Astrocyte of the spinal cord (primary cell): ENCODE measurements at regions not wholly inside any gene's neighbourhood (a gene's known extent, or its start where the extent isn't known, plus 50 kb on each side); places are given as distances from the start of the nearest gene placed in this dataset.

Experiments
- DNase-seq: peaks from one replicate; pipeline ENCODE4 v3.0.0; 2011; ENCODE audit warnings: low read depth, low spot score
- H3K4me3 ChIP-seq: 2 replicates; pipeline ENCODE4 v1.5.1; 2011; ENCODE audit warnings: low read depth, mild to moderate bottlenecking, low read length, moderate library complexity
- in situ Hi-C: cut with HindIII; loops from 2 replicates; pipeline ENCODE4 v1.10.0; 2017; ENCODE audit warnings: low sequenced_read_pairs
- TF ChIP-seq, protein P1 (sequence below): IDR thresholded peaks from 2 replicates; pipeline ENCODE4 v1.5.1; 2012; ENCODE audit warnings: low read depth, mild to moderate bottlenecking, low read length, inconsistent platforms

- H3K4me3 ChIP-seq, result no peak overlapping the region
- DNase-seq, result no peak
- in situ Hi-C loops, result no loop called here
- TF ChIP-seq, protein P1, sequence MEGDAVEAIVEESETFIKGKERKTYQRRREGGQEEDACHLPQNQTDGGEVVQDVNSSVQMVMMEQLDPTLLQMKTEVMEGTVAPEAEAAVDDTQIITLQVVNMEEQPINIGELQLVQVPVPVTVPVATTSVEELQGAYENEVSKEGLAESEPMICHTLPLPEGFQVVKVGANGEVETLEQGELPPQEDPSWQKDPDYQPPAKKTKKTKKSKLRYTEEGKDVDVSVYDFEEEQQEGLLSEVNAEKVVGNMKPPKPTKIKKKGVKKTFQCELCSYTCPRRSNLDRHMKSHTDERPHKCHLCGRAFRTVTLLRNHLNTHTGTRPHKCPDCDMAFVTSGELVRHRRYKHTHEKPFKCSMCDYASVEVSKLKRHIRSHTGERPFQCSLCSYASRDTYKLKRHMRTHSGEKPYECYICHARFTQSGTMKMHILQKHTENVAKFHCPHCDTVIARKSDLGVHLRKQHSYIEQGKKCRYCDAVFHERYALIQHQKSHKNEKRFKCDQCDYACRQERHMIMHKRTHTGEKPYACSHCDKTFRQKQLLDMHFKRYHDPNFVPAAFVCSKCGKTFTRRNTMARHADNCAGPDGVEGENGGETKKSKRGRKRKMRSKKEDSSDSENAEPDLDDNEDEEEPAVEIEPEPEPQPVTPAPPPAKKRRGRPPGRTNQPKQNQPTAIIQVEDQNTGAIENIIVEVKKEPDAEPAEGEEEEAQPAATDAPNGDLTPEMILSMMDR, result no peak
Observed at GRCh38 chr9:111258875-111259271, 71.2 kb downstream of the OR2K2 start.

DNA sequence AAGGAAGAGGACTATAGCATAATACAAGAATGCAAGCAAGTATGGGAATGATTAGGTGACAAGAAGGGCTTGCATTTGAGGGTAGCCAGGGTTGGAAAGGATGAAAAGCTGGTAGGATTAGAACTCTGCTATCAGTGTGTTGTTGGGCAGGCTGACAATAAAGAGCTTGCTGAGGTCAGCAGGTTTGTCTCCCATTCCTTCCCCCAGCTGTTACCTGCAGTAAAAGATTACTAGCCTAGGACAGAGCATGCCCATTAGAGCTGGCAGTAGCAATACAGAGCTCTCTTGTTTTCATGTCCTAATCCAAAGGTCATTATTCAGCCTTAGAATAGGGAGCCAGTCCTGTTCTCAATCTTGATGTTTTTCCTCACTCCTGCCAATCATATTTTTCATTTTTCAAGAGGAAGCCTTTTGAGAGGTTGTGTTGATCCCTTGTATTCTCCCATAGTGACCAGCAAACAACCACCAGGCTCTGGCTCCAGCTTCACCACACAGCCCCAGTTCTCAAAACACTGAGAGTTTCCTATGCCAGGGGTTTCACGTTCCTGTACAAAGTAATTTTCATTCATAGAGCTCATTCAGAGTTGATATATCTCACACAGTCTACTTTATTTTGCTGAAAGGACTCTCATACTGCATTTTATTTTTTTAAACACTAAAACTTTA is 71.7 kb downstream of the OR2K2 start:
- no peak for DNase-seq
- in situ Hi-C loops, result no loop called here
- no peak overlapping the region for H3K4me3 ChIP-seq
- TF ChIP-seq, protein P1, result no peak

DNA sequence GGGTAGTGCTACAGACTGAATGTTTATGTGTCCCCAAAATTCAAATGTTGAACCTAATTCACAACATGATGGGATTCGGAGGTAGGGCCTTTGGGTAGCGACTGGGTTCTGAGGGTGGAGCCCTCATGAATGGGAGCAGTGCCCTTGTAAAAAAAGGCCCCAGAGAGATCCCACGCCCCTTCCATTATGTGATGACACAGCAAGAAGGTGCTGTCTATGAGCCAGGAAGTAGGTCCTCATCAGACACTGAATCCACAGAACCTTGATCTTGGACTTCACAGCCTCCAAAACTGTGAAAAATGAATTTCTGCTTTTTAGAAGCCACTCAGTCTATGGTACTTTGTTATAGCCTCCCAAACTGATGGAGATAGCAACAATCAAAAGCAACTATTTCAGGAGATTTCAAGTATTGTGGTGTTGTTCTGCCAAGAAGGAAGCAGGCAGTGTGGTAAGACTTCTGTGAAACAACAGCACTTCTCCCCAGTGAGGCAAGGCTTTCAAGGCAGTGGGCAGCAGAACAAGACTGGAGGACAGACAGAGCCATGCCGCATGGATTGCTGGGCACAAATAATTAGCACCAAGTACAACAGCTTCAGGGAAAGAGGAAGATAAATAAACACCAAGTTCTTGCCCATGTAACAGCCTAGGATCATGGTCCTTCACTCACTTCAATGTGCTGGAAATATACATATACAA is 76.1 kb downstream of the OR2K2 start:
- in situ Hi-C loops, result no loop called here
- TF ChIP-seq, protein P1, result no peak
- no peak for DNase-seq

DNA sequence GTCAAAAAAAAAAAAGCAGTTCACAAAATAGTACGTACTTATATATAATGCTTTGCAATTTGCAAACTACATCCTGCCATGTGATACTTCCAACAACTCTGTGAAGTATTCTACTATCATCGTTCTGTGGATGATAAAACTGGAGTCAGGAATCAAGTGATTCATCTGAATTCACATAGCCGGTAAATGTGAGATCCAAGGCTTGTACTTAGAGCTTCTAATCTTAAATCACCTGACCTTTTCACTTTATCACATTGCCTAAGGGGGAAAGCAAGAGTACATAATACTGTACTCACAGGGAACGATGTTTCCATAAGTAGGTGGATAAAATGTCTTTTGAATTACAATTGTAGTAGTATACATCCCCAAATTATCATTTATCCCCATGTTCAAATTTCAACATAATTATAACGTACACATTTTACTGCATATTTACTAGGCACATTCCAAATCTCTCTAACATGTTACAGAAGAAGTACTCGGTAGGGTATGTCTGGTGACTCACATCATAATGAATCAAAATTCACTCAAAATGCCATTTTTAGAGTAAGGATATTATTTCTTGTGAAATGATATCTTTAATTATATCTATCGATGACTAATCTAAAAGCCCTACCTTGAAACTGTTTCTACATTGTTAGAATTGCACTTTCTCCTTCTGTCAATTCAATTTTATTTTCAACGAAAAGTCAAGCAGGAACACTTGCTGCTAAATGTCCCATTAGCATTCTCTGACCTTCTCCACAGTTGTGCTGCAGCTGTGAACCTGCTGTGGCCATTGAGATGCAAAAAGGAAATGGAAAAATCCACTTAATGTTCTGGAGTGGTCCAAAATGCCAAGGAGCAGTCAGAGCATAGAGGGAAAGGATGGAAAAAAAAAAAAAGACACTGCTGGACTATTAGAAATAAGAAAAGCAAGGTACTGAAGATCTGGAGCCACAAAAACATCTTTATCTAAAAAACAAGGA is 78.9 kb downstream of the OR2K2 start:
- TF ChIP-seq, protein P1, result no peak
- DNase-seq, result no peak
- in situ Hi-C loops, result no loop called here
- H3K4me3 ChIP-seq, result no peak overlapping the region

More for the DNA sequence above, 76.1 kb downstream of the OR2K2 start:
- no peak overlapping the region for H3K4me3 ChIP-seq

DNA sequence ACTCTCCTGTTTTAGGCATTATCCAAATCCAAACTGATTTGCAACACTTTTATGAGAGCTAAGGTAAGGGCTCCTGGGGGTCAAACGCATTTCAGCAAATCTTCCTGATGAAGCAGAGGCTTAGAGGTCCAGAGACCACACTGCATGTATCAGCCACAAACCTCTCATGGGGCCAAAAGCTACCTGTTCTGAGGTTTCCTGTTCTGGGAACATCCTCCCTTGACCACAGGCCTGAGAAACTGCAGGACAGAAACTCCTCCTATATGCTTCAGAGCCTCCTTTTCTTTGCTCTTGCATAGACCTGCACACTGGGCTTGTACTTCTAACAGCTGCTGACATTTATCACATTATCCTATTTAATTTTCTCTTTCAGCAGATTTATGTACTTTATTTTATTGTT is 92.6 kb downstream of the OR2K2 start:
- H3K4me3 ChIP-seq, result no peak overlapping the region
- DNase-seq, result no peak

DNA sequence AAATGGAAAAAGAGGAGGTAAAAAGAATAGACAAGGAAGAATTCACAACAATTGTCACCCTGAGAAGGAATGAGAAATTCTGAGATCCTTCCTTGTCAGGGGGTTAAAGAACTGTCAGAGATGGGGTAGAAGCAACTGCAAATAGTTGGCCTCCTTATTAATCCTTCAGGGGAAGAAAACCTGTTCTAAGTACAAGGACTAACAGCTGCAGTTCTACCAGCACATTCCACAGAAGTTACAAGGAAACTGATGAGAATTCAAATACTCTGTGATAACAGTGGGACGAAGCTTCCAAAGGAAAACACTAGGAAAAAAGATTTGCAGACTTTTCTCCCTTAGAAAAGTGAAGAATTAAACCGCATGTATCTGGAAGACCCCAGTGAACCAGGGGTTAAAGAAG is 93.7 kb downstream of the OR2K2 start:
- in situ Hi-C loops, result no loop called here
- TF ChIP-seq, protein P1, result no peak
- H3K4me3 ChIP-seq, result no peak overlapping the region
- DNase-seq, result no peak

More for the DNA sequence above, 92.6 kb downstream of the OR2K2 start:
- in situ Hi-C loops, result no loop called here
- TF ChIP-seq, protein P1, result no peak
